Retinal pigment epithelial cell (primary cell): ENCODE measurements at regions not wholly inside any gene's neighbourhood (a gene's known extent, or its start where the extent isn't known, plus 50 kb on each side); places are given as distances from the start of the nearest gene placed in this dataset.

Source experiments
- DNase-seq: peaks from one replicate; pipeline ENCODE4 v3.0.0-alpha.2; 2010; ENCODE audit warnings: low read depth
- H3K4me3 ChIP-seq: 2 replicates; pipeline ENCODE4 v1.5.1; 2011; ENCODE audit warnings: mild to moderate bottlenecking, low read length, control low read depth, moderate library complexity
- CTCF ChIP-seq: conservative IDR thresholded peaks from 2 replicates; pipeline ENCODE4 v1.5.1; 2011; ENCODE audit warnings: low read depth, low read length, control low read depth, inconsistent platforms

GRCh38 chr3:195017151-195017550, 253.8 kb downstream of the XXYLT1 start:
- DNase-seq: no peak
- no peak for TF ChIP-seq CTCF
- H3K4me3 ChIP-seq: no peak overlapping the region
